ENCODE measurements at regions not wholly inside any gene's neighbourhood (a gene's known extent, or its start where the extent isn't known, plus 50 kb on each side); places are given as distances from the start of the nearest gene placed in this dataset.
A peak's percentile ranks its signal among the peaks of the same experiment; 100 is the strongest.
"Not testable (repeated sequence)": the region's sequence is repeated elsewhere in the genome, so short reads cannot be mapped to it uniquely, and the experiment has no call there.

DNA sequence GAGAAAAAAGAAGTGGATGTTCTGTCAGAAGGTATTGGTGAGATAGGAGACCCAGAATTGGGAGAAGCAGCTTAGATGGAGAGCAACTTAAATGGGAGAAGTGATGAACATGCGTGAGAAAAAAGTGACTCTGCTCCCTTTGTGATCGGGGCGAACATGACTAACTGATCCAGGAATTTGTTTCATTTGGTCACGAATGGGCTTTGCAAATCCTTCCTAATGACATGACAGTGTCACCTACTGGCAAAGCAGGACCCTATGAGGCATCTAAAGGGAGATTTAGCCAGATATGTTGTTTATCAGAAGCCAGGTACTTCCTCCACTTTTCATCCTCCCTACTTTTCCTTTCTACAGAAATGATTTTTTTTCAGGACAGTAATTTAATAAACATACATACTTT lies 787.4 kb upstream of the RGMB start:
- Histone ChIP-seq H3K36me3 (no peaks in the 10 kb centered on the region), H3K9me3 (no peaks in the 10 kb centered on the region), H3K4me1 (no peaks in the 10 kb centered on the region), H3K27ac (no peak overlapping the region), H3K4me3 (no peak overlapping the region), H3K27me3 (no peaks in the 10 kb centered on the region)
- no peak for DNase-seq
- no peak for ATAC-seq
- intact Hi-C loops (cut with DNase I), result no loop called here
- TF ChIP-seq CTCF (IDR thresholded peaks at IDR 0.05), result no peak

DNA sequence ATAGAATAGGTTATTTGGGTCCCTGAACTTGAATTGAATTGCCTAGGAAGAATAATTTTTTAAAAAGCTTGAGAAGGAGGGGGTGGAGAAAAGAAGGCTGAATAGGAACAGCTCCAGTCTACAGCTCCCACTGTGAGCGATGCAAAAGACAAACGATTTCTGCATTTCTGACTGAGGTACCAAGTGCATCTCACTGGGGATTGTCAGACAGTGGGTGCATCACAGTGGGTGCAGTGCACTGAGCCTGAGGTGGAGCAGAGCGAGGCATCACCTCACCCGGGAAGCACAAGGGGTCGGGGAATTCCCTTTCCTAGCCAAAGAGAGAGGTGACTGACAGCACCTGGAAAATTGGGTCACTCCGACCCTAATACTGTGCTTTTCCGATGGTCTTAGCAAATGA lies 782.2 kb upstream of the RGMB start:
- no peak for TF ChIP-seq CTCF (IDR thresholded peaks at IDR 0.05)
- Histone ChIP-seq H3K4me1 (no peaks in the 10 kb centered on the region), H3K9me3 (no peaks in the 10 kb centered on the region), H3K4me3 (no peak overlapping the region), H3K36me3 (no peaks in the 10 kb centered on the region), H3K27ac (no peak overlapping the region), H3K27me3 (no peaks in the 10 kb centered on the region)
- ATAC-seq (no peak), DNase-seq (no peak)
- intact Hi-C loops (cut with DNase I), result no loop called here

DNA sequence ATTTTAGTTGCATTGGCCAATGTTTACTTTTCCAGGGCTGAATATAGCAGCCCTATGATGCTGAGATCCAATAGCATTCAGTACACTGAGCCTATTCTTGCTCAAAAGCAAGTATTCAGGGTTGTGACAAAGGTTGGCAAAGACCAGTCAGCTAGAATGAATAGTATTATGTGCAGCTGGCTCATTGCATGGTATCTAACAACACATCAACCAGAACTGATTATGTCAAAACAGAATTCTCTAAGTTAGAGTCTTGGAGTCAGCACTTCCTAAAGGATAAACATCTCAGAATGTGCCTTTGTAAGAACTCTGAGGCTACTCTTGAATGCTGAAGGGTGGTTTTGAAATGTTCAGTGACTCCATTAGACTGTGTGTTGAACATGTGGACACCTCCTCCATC lies 774.5 kb upstream of the RGMB start:
- peak; percentile 34 for ATAC-seq
- H3K4me3 ChIP-seq, result no peak overlapping the region
- no peak overlapping the region for H3K27ac ChIP-seq
- H3K9me3 ChIP-seq, result no peaks in the 10 kb centered on the region
- no peak for TF ChIP-seq CTCF (IDR thresholded peaks at IDR 0.05)
- no peaks in the 10 kb centered on the region for H3K36me3 ChIP-seq
- no peaks in the 10 kb centered on the region for H3K4me1 ChIP-seq
- intact Hi-C loops (cut with DNase I), result no loop called here
- no peaks in the 10 kb centered on the region for H3K27me3 ChIP-seq
- no peak for DNase-seq

DNA sequence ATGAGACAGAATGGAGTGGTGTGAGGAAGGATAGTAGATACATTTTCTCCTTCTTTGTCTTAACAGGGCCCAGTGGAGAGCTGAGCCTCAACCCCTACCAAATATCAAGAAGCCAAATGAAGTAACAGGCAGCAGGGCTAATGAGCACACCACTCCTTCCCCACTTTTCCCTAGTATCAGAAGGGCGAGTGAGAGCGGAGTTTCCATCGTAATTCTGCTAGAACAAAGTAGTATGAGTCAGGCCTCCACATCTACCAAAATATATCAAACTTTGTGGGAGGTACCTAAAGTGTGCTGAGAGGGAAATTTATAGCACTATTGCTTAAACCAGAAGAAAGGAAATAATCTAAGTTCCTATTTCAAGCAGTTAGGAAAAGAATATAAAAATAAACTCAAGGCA lies 769.0 kb upstream of the RGMB start:
- Histone ChIP-seq H3K4me3 (no peak overlapping the region), H3K36me3 (no peaks in the 10 kb centered on the region), H3K9me3 (no peaks in the 10 kb centered on the region), H3K27me3 (no peaks in the 10 kb centered on the region), H3K4me1 (no peaks in the 10 kb centered on the region), H3K27ac (no peak overlapping the region)
- no peak for TF ChIP-seq CTCF (IDR thresholded peaks at IDR 0.05)
- intact Hi-C loops (cut with DNase I), result no loop called here
- DNase-seq (no peak), ATAC-seq (no peak)

DNA sequence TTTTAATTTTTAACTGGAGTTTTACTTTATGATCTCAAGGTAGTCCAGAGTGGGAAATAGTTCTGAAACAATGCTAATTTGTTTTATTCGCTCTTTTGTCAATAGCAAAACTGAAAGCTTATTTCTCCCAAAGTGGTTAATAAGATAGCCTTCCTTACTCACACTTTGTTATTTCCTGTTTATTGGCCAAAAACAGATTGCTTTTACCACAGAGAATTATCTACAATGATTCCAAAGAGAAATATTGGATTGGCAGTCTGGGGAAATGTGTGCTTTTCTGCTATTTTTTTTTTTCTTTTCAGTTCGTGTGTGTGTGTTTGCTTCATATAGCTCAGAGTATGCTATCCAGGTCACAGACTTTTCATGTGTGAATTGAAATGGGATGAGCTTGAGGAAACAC lies 756.7 kb upstream of the RGMB start:
- H3K36me3 ChIP-seq, result no peaks in the 10 kb centered on the region
- no peaks in the 10 kb centered on the region for H3K9me3 ChIP-seq
- no peak for TF ChIP-seq CTCF (IDR thresholded peaks at IDR 0.05)
- DNase-seq (no peak), ATAC-seq (no peak)
- H3K27ac ChIP-seq, result no peak overlapping the region
- intact Hi-C loops (cut with DNase I), result no loop called here
- H3K4me3 ChIP-seq, result no peak overlapping the region
- H3K27me3 ChIP-seq, result no peaks in the 10 kb centered on the region
- H3K4me1 ChIP-seq, result no peaks in the 10 kb centered on the region

GRCh38 chr5:98030273-98030672 lies 743.2 kb upstream of the RGMB start:
- intact Hi-C loops (cut with DNase I); H3K36me3 ChIP-seq; H3K27me3 ChIP-seq; H3K9me3 ChIP-seq; ATAC-seq; H3K4me1 ChIP-seq; DNase-seq; H3K4me3 ChIP-seq; H3K27ac ChIP-seq: not testable (repeated sequence)

DNA sequence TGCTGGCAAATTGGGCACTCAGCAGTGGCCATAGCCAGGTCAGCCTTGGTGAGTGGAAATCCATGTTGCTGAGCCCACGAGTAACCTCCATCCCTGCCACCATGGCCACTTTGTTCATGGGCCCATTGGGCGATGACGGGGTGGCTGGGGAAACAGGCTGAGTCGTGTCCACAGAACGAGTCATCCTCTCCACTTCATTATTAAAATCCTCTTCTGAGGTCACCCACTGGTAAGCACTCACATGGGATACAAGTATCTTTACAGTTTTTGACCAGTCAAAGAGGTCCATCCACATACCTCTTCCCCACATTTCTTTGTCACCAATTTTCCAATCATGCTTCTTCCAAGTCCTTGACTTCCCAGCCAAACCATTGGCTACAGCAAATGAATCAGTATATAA lies 742.4 kb upstream of the RGMB start:
- H3K4me3 ChIP-seq; H3K9me3 ChIP-seq; ATAC-seq; H3K4me1 ChIP-seq; H3K27me3 ChIP-seq; DNase-seq; H3K36me3 ChIP-seq; H3K27ac ChIP-seq; intact Hi-C loops (cut with DNase I): not testable (repeated sequence)

Measured in upper lobe of right lung (tissue), 1 donor.